ENCODE measurements at regions not wholly inside any gene's neighbourhood (a gene's known extent, or its start where the extent isn't known, plus 50 kb on each side); places are given as distances from the start of the nearest gene placed in this dataset.

DNA sequence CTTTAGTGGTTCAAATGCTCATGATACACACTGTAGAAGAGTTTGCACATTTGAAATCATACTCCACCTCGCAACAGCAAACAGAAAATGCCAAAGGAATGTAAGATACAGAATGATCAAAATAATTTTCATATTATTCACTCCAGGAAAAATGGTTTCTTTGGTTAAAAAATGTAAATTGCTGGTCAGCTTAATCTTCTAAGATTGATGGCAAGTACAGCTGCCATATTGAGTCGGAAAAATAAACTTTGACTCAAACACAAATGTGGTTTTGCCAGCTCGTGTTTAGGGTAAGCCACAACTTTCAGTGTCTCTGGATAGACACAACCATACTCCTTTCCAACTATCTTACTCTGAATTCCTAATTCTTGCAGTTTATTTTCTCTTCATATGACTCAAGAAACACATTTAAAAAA, 154.9 kb upstream of the SMIM21 start:
- no peak for DNase-seq (ENCODE audit: low read depth in 1 of 2, low spot score in 1 of 2)
- Histone ChIP-seq H3K4me3 (replicated peaks; ENCODE audit: insufficient read depth, low read length) (no peak overlapping the region), H3K27me3 (ENCODE audit: insufficient read depth, poor library complexity, severe bottlenecking) (no peaks in the 10 kb centered on the region), H3K27ac (replicated peaks) (no peak overlapping the region)
- TF ChIP-seq, protein P1, sequence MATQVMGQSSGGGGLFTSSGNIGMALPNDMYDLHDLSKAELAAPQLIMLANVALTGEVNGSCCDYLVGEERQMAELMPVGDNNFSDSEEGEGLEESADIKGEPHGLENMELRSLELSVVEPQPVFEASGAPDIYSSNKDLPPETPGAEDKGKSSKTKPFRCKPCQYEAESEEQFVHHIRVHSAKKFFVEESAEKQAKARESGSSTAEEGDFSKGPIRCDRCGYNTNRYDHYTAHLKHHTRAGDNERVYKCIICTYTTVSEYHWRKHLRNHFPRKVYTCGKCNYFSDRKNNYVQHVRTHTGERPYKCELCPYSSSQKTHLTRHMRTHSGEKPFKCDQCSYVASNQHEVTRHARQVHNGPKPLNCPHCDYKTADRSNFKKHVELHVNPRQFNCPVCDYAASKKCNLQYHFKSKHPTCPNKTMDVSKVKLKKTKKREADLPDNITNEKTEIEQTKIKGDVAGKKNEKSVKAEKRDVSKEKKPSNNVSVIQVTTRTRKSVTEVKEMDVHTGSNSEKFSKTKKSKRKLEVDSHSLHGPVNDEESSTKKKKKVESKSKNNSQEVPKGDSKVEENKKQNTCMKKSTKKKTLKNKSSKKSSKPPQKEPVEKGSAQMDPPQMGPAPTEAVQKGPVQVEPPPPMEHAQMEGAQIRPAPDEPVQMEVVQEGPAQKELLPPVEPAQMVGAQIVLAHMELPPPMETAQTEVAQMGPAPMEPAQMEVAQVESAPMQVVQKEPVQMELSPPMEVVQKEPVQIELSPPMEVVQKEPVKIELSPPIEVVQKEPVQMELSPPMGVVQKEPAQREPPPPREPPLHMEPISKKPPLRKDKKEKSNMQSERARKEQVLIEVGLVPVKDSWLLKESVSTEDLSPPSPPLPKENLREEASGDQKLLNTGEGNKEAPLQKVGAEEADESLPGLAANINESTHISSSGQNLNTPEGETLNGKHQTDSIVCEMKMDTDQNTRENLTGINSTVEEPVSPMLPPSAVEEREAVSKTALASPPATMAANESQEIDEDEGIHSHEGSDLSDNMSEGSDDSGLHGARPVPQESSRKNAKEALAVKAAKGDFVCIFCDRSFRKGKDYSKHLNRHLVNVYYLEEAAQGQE (IDR thresholded peaks at IDR 0.05; ENCODE audit: insufficient replicate concordance, low read depth) = no peak
- TF ChIP-seq GABPA (IDR thresholded peaks at IDR 0.05; ENCODE audit: low read depth) (no peak), POLR2AphosphoS5 (IDR thresholded peaks at IDR 0.05; ENCODE audit: low read depth) (no peak), SPI1 (IDR thresholded peaks at IDR 0.05; ENCODE audit: borderline replicate concordance, low read depth) (no peak), CTCF (IDR thresholded peaks at IDR 0.05; ENCODE audit: insufficient read depth, low read length) (no peak)

GRCh38 chr18:75581336-75582131, 154.0 kb upstream of the SMIM21 start:
- no peak overlapping the region for H3K4me3 ChIP-seq (replicated peaks; ENCODE audit: insufficient read depth, low read length)
- no peak overlapping the region for H3K27ac ChIP-seq (replicated peaks)
- DNase-seq (ENCODE audit: low read depth in 1 of 2, low spot score in 1 of 2) = no peak
- no peak for TF ChIP-seq CTCF (IDR thresholded peaks at IDR 0.05; ENCODE audit: insufficient read depth, low read length)
- TF ChIP-seq SPI1 (IDR thresholded peaks at IDR 0.05; ENCODE audit: borderline replicate concordance, low read depth) = no peak
- peaks cover 2% of the 10 kb centered on the region for H3K27me3 ChIP-seq (ENCODE audit: insufficient read depth, poor library complexity, severe bottlenecking)

DNA sequence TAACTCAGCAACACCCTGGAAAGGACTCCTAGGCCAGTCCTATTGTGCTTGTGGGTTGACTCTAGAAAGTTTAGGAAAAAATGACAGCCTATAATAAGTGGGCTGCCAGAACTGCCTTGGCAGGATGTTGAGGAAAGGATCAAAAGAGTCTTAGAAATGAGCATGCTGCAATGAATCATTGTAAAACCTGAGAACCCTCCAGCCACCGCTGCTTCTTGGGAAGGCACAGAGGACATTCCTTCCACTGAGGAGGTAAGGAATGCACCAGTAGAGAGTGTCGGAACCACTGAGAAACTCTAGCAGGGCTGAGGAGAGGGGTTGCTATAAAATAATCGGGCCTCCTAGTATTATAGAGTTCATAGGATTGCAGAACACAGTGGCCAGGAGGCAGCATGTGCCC, 146.7 kb upstream of the SMIM21 start:
- no peak for TF ChIP-seq POLR2AphosphoS5 (IDR thresholded peaks at IDR 0.05; ENCODE audit: low read depth)
- TF ChIP-seq SPI1 (IDR thresholded peaks at IDR 0.05; ENCODE audit: borderline replicate concordance, low read depth) = no peak
- no peak for TF ChIP-seq GABPA (IDR thresholded peaks at IDR 0.05; ENCODE audit: low read depth)
- TF ChIP-seq, protein P1 (IDR thresholded peaks at IDR 0.05; ENCODE audit: insufficient replicate concordance, low read depth) = no peak
- no peak for TF ChIP-seq CTCF (IDR thresholded peaks at IDR 0.05; ENCODE audit: insufficient read depth, low read length)
- Histone ChIP-seq H3K4me3 (replicated peaks; ENCODE audit: insufficient read depth, low read length) (no peak overlapping the region), H3K27ac (replicated peaks) (no peak overlapping the region), H3K27me3 (ENCODE audit: insufficient read depth, poor library complexity, severe bottlenecking) (peaks cover 4% of the 10 kb centered on the region)
- DNase-seq (ENCODE audit: low read depth in 1 of 2, low spot score in 1 of 2) = no peak

GRCh38 chr18:75563150-75563549, 135.6 kb upstream of the SMIM21 start:
- no peak overlapping the region for H3K4me3 ChIP-seq (replicated peaks; ENCODE audit: insufficient read depth, low read length)
- no peak overlapping the region for H3K27ac ChIP-seq (replicated peaks)
- H3K27me3 ChIP-seq (ENCODE audit: insufficient read depth, poor library complexity, severe bottlenecking) = no peaks in the 10 kb centered on the region
- no peak for DNase-seq (ENCODE audit: low read depth in 1 of 2, low spot score in 1 of 2)
- no peak for TF ChIP-seq POLR2AphosphoS5 (IDR thresholded peaks at IDR 0.05; ENCODE audit: low read depth)
- no peak for TF ChIP-seq CTCF (IDR thresholded peaks at IDR 0.05; ENCODE audit: insufficient read depth, low read length)
- no peak for TF ChIP-seq SPI1 (IDR thresholded peaks at IDR 0.05; ENCODE audit: borderline replicate concordance, low read depth)
- TF ChIP-seq, protein P1 (IDR thresholded peaks at IDR 0.05; ENCODE audit: insufficient replicate concordance, low read depth) = no peak
- TF ChIP-seq GABPA (IDR thresholded peaks at IDR 0.05; ENCODE audit: low read depth) = no peak

Data from HL-60 (cell line).